VCaP (cell line): ENCODE measurements at regions not wholly inside any gene's neighbourhood (a gene's known extent, or its start where the extent isn't known, plus 50 kb on each side); places are given as distances from the start of the nearest gene placed in this dataset.

Experiments used
- H3K27ac ChIP-seq: fragments of 450-650 bp; 2 replicates; pipeline ENCODE4 v1.5.1; 2017
- TF ChIP-seq, protein P1 (sequence below): fragments of 450-650 bp; conservative IDR thresholded peaks from 2 replicates; pipeline ENCODE4 v1.5.1; 2017; ENCODE audit warnings: mild to moderate bottlenecking, moderate library complexity

DNA sequence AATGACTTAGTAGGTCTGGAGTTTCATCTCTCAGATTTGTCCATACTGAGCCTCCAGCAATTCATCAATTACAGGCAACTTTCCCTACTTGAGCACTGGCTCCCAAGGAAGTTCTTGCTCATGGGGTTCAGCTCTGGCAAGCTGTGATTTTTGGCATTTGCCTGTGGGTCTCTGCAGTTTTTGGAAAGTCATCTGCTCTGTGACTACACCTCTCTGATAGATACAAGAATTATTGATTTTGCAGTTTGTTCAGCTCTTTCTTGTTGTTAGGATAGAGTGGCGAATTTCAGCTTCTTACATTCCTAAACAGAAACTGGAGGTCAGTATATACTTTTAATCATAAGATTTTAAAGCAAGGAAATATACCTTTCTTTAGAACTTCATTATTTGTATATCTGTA is 209.7 kb upstream of the NPY2R start:
- no peak overlapping the region for H3K27ac ChIP-seq
- TF ChIP-seq, protein P1, sequence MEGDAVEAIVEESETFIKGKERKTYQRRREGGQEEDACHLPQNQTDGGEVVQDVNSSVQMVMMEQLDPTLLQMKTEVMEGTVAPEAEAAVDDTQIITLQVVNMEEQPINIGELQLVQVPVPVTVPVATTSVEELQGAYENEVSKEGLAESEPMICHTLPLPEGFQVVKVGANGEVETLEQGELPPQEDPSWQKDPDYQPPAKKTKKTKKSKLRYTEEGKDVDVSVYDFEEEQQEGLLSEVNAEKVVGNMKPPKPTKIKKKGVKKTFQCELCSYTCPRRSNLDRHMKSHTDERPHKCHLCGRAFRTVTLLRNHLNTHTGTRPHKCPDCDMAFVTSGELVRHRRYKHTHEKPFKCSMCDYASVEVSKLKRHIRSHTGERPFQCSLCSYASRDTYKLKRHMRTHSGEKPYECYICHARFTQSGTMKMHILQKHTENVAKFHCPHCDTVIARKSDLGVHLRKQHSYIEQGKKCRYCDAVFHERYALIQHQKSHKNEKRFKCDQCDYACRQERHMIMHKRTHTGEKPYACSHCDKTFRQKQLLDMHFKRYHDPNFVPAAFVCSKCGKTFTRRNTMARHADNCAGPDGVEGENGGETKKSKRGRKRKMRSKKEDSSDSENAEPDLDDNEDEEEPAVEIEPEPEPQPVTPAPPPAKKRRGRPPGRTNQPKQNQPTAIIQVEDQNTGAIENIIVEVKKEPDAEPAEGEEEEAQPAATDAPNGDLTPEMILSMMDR = no peak

DNA sequence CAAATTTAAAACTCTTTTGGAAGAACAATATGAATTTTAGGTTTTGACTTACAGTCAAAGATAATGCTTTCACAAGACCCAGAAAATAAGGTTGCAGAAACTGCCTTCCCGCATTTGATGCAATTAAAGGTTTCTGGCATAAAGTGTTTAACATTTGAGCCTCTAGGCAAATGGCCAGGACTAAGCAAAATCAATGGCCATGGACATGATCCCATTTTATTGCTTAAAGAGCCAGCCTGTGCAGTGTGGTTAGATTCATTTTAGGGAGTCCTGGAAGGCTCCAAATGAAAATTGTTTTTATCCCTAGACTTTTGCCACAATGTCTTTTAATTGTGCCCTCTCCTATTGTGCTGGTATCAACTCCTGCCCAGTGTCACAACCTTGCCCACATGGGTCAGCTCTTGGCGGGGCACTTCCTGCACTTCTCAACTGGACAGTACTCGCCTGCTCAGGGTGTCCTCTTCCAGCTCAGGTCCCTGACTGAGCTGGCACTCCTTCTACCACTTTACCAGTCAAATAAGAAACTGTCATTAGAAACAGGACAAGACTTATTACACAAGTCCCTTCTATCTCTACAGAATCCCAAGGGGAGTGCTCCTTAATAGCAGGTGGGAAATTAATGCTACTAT is 208.4 kb upstream of the NPY2R start:
- TF ChIP-seq, protein P1 = no peak
- no peak overlapping the region for H3K27ac ChIP-seq

GRCh38 chr4:155001251-155001650 is 207.2 kb upstream of the NPY2R start:
- TF ChIP-seq, protein P1 = no peak
- no peak overlapping the region for H3K27ac ChIP-seq

DNA sequence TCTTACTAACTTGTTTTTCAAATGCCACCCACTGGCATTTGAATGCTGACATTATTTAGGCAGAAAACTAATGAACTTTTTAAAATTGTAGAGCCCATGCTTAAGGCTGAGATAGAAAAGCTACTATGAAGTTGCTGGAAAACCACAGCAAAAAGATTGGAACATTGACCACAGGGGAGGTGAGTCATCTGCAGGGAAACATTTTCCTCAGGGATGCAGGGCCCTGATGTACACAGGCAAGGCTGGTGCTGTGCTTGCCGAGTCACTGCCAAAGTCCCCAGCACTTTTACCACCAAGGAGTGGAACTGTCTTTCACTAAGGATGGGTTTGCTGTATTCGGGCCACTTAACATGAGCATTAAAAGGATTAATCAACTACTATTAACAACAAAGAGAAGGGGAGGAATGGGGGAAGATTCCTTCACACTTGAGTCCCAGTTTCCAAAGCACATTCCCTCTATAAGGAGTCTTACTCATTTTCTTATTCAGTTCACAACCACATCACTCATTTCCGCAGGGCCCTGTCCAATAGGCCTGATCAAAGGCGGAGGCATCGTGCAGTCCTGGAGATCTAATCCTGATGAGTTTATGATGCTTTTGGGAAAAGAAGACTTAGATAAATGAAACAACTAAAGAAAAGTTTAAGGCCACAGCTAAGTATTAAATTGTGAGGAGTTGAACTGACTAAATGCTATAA is 202.9 kb upstream of the NPY2R start:
- TF ChIP-seq, protein P1 = no peak
- H3K27ac ChIP-seq = no peak overlapping the region

DNA sequence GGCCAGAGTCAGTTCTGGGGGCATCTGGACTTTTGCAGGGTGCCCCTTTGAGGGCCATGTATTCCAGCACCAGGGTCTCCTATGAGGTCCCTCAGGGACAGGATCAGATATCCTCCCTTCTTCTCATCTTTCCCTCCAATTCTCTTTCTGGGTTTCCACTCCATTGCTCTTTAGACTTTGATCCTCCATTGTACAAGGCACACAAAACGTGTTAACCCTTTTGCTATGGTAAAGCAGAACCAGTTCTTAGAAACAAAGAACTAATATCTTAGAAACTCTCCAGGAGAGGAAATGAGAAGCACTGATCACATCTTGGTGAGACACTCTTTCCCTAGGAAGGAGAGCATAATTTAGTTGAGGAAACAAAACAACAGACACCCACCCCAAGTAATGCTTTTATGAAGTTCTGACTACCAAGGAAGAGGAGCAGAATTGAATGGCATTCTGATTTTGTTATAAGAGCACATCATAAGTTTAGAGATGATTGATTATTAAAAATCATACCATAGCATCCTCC is 200.7 kb upstream of the NPY2R start:
- no peak overlapping the region for H3K27ac ChIP-seq
- TF ChIP-seq, protein P1 = no peak

- H3K27ac ChIP-seq = no peak overlapping the region
Observed at GRCh38 chr4:155008389-155008788, 200.0 kb upstream of the NPY2R start.

DNA sequence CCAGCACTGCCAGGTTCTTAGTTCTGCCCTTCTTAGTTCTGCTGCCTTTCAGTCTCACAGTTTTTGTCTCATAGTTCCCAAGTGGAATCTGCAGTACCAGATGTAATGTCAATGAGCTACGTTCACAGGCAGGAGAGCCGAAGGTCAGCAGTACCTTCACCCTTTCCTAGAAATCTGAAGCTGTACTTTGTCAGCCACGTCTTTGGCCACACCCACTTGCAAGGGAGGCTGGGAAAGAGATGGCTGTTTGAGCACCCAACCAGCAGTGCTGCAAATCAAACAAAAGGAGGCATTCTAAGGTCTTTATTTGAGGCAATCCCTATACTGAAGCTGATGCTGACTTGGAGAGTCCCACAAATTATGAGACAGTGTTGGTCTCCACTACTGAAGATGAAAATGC is 199.1 kb upstream of the NPY2R start:
- H3K27ac ChIP-seq = no peak overlapping the region

More at GRCh38 chr4:155008389-155008788, 200.0 kb upstream of the NPY2R start:
- TF ChIP-seq, protein P1 = no peak

More for the DNA sequence above, 199.1 kb upstream of the NPY2R start:
- TF ChIP-seq, protein P1 = no peak
